ENCODE measurements at regions not wholly inside any gene's neighbourhood (a gene's known extent, or its start where the extent isn't known, plus 50 kb on each side); places are given as distances from the start of the nearest gene placed in this dataset.
"Not testable (repeated sequence)": the region's sequence is repeated elsewhere in the genome, so short reads cannot be mapped to it uniquely, and the experiment has no call there.

DNA sequence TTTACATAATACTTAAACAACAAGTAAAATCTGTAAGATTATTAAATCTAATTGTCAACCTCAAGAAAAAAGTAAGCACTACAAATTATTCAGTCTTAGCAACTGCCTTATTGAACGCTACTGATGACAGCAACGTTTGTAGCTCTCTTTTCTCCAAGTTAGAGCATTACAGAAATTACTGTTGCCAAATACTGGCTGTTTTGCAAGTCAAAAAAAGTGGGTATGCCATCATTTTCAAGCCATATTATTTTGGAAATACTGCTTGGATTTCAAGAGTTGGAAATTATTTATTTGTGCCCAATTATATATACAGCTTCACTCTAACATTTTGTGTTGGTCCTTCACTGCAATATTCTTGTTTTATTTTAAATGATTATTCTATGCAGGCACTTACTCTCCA lies 221.7 kb downstream of the CXXC4 start:
- Histone ChIP-seq H3K36me3 (ENCODE audit: insufficient read depth, low read length) (no peaks in the 10 kb centered on the region), H3K9ac (ENCODE audit: low read depth, low read length) (no peak overlapping the region), H3K4me1 (ENCODE audit: insufficient read depth, low read length) (no peaks in the 10 kb centered on the region), H3K9me3 (ENCODE audit: control insufficient read depth, insufficient read depth, low read length) (no peaks in the 10 kb centered on the region)

DNA sequence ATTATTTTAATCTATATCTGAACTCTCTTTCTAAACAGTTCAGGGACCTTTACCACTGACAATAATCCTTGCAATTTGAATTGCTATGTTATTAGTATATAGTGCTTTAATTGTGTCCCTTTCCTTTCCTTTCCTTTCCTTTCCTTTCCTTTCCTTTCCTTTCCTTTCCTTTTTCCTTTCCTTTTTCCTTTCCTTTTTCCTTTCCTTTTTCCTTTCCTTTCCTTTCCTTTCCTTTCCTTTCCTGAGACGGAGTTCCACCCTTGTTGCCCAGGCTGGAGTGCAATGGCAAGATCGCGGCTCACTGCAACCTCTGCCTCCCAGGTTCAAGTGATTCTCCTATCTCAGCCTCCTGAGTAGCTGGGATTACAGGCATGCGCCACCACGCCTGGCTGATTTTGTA lies 225.1 kb downstream of the CXXC4 start:
- not testable (repeated sequence) for H3K36me3 ChIP-seq (ENCODE audit: insufficient read depth, low read length); H3K4me1 ChIP-seq (ENCODE audit: insufficient read depth, low read length); H3K9me3 ChIP-seq (ENCODE audit: control insufficient read depth, insufficient read depth, low read length); H3K9ac ChIP-seq (ENCODE audit: low read depth, low read length)

DNA sequence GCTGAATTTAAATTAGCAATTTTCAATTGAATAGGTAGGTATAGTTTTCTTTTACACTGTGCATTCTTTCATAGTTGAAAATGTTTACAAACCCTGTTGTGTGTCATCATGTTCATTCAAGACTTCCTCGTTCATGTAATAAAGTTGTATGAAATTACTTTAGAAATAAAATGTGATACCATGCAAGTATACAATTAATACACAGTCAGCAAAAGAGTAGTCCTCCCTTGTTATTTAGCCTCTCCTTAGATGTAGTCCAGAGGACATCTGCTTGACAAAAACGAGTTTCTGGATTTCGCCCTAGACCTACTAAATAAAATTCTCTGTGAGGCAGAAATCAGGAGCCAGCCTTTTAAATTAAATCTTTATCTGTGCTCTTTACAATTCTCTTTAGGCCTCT lies 231.6 kb downstream of the CXXC4 start:
- Histone ChIP-seq H3K36me3 (ENCODE audit: insufficient read depth, low read length) (no peaks in the 10 kb centered on the region), H3K9me3 (ENCODE audit: control insufficient read depth, insufficient read depth, low read length) (no peaks in the 10 kb centered on the region), H3K9ac (ENCODE audit: low read depth, low read length) (no peak overlapping the region), H3K4me1 (ENCODE audit: insufficient read depth, low read length) (no peaks in the 10 kb centered on the region)

DNA sequence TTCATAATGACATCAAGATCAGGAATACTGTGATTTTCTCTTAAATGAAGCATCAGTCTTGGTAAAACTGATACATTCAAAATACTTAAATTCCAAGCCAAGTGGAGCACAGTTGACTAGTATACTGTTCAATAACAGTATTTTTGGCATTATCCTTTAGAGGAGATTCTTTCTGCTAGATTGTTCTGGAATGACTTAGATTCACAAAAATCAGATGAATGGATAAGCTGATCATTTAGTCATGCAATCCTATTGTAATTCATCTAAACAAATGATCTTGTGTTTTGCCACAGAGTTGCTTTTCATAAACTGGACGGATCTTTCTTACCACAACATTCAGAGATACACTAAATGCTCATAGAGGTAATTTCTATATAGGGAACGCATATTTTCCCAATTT lies 232.0 kb downstream of the CXXC4 start:
- H3K36me3 ChIP-seq (ENCODE audit: insufficient read depth, low read length): no peaks in the 10 kb centered on the region
- H3K4me1 ChIP-seq (ENCODE audit: insufficient read depth, low read length): no peaks in the 10 kb centered on the region
- no peaks in the 10 kb centered on the region for H3K9me3 ChIP-seq (ENCODE audit: control insufficient read depth, insufficient read depth, low read length)
- no peak overlapping the region for H3K9ac ChIP-seq (ENCODE audit: low read depth, low read length)

DNA sequence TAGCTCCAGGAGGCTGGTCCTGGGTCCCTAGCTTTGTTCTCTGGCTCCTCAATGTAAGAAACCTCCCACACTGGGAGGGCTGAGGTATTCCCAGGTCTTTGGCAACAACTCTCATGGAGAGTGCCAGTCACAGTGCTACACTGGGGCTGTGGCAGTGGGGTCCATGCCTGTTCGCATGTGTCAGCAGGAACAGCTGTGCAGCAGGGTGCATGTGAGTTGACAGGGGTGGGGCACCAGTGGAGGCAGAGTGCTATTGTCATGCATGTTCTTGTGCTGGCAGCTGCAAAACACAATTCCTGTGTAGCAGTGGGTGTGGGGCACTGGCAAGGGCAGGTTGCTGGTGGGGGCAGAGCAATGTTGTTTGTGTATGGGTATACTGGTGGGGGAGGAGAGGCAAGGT lies 246.0 kb downstream of the CXXC4 start:
- Histone ChIP-seq H3K9ac (ENCODE audit: low read depth, low read length) (no peak overlapping the region), H3K36me3 (ENCODE audit: insufficient read depth, low read length) (no peaks in the 10 kb centered on the region), H3K9me3 (ENCODE audit: control insufficient read depth, insufficient read depth, low read length) (no peaks in the 10 kb centered on the region), H3K4me1 (ENCODE audit: insufficient read depth, low read length) (no peaks in the 10 kb centered on the region)

DNA sequence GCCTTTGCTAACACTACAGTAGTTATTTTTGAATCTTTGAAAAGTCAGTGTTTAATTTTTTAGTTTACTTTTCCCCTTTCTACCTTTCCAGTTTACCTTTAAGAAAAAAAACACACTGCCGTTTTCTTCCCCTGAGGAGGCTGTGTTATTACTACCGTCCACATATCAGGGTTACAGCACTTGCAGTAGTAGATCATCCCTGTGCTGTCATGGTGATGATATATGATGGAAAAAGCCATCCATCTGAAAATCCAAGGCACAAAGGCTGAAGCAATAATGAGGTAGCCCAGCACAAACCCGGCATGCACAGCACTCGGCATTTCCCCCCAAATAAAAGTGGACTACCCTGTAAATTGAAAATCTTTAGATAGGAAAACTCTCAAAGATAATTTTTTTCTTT lies 258.7 kb downstream of the CXXC4 start:
- Histone ChIP-seq H3K9me3 (ENCODE audit: control insufficient read depth, insufficient read depth, low read length) (no peaks in the 10 kb centered on the region), H3K36me3 (ENCODE audit: insufficient read depth, low read length) (no peaks in the 10 kb centered on the region), H3K9ac (ENCODE audit: low read depth, low read length) (no peak overlapping the region), H3K4me1 (ENCODE audit: insufficient read depth, low read length) (no peaks in the 10 kb centered on the region)

DNA sequence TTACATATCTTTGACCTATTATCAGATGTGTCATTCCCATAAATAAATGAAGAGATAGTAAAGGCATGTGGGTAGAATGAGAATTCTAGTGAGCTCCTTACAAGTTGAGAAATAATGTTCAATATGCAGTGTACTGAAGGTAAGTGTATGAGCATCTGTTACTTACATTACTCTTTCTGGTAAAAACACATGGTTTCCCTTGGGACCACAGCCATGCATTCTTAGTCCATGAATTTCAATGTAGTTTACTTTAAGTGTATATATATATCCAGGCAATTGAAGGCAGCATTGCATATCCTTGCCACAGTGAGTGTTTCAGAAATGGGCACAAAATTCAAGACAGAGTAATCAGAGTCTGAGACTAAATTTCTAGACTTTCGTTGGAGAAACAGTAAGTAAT lies 277.2 kb downstream of the CXXC4 start:
- H3K9me3 ChIP-seq (ENCODE audit: control insufficient read depth, insufficient read depth, low read length): no peaks in the 10 kb centered on the region
- H3K4me1 ChIP-seq (ENCODE audit: insufficient read depth, low read length): no peaks in the 10 kb centered on the region
- no peaks in the 10 kb centered on the region for H3K36me3 ChIP-seq (ENCODE audit: insufficient read depth, low read length)
- no peak overlapping the region for H3K9ac ChIP-seq (ENCODE audit: low read depth, low read length)

DNA sequence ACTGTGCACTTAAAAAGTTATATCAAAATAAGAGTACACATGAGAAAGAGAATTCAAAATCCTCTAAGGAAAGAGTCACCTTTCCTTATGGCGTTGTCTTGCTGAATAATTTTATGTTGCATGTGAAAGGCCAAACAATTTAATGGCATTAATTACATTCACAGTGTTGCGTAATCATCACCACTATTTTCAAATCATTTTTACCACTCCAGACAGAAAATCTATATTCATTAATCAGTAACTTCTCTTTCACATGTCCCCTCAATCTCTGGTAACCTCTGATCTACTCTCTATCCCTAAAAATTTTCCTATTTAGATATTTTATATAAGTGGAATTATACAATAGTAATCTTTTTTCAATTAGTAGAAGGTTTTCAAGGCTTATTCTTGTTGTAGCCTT lies 283.0 kb downstream of the CXXC4 start:
- no peak overlapping the region for H3K9ac ChIP-seq (ENCODE audit: low read depth, low read length)
- H3K4me1 ChIP-seq (ENCODE audit: insufficient read depth, low read length): no peaks in the 10 kb centered on the region
- H3K36me3 ChIP-seq (ENCODE audit: insufficient read depth, low read length): no peaks in the 10 kb centered on the region

DNA sequence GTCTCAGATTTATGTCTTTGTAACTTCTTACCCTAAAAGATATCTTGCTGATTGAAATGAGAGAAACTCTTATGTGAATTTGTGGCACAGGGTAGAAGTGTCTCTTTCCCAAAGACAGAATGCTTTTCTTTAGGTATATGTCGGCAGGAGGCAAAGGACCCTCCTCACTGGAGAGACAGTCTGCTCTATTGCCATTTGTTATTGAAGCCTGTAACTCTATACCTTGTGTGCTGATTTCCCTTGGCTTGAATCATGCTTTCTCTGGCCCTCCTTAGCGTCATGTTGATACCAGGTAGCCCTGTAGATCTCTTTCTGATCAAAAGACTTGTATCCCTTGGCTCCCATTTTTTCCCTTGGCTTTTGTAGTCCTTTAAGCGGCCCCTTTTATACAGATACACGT lies 284.3 kb downstream of the CXXC4 start:
- H3K36me3 ChIP-seq (ENCODE audit: insufficient read depth, low read length): no peaks in the 10 kb centered on the region
- no peaks in the 10 kb centered on the region for H3K4me1 ChIP-seq (ENCODE audit: insufficient read depth, low read length)
- no peaks in the 10 kb centered on the region for H3K9me3 ChIP-seq (ENCODE audit: control insufficient read depth, insufficient read depth, low read length)
- H3K9ac ChIP-seq (ENCODE audit: low read depth, low read length): no peak overlapping the region

More for the DNA sequence above, 283.0 kb downstream of the CXXC4 start:
- no peaks in the 10 kb centered on the region for H3K9me3 ChIP-seq (ENCODE audit: control insufficient read depth, insufficient read depth, low read length)

DNA sequence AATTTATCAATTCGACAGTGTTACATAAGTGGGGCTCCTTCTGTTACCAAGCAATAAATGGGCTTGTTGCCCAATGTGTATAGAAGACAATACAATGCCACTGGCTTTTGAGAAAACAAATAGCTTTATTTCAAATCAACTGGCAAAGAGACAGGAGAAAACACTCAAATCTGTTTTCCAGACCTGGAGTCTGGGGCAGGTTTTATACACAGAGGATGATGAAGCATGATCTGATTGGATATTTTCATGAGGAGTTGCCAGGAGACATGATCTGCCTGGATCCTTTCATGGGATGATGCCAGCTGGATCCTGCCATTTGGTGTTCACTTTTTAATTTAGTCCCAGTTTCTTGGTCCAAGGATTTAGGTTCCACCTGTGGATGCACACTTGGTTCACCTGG lies 287.9 kb downstream of the CXXC4 start:
- no peak overlapping the region for H3K9ac ChIP-seq (ENCODE audit: low read depth, low read length)
- no peaks in the 10 kb centered on the region for H3K36me3 ChIP-seq (ENCODE audit: insufficient read depth, low read length)
- no peaks in the 10 kb centered on the region for H3K9me3 ChIP-seq (ENCODE audit: control insufficient read depth, insufficient read depth, low read length)
- H3K4me1 ChIP-seq (ENCODE audit: insufficient read depth, low read length): no peaks in the 10 kb centered on the region

DNA sequence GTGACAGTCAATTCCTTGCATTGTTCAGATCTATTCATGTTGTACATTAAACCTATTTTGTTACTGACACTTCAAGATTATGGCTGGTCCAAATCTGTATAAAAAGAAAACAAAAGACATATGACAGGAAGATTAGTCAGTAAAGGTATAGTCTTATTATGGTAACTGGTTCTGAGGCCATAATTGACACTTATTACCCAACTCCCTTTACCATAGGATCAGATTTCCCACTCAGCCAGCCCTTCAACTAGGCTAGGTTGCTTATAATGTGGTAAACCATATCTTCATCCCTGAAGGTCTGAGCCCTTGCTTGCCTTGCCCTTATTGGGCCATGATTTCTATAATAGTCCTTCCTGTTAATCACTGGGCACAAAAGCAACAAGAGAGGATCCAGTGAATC lies 289.6 kb downstream of the CXXC4 start:
- H3K9me3 ChIP-seq (ENCODE audit: control insufficient read depth, insufficient read depth, low read length): no peaks in the 10 kb centered on the region
- no peaks in the 10 kb centered on the region for H3K36me3 ChIP-seq (ENCODE audit: insufficient read depth, low read length)
- no peaks in the 10 kb centered on the region for H3K4me1 ChIP-seq (ENCODE audit: insufficient read depth, low read length)
- no peak overlapping the region for H3K9ac ChIP-seq (ENCODE audit: low read depth, low read length)

DNA sequence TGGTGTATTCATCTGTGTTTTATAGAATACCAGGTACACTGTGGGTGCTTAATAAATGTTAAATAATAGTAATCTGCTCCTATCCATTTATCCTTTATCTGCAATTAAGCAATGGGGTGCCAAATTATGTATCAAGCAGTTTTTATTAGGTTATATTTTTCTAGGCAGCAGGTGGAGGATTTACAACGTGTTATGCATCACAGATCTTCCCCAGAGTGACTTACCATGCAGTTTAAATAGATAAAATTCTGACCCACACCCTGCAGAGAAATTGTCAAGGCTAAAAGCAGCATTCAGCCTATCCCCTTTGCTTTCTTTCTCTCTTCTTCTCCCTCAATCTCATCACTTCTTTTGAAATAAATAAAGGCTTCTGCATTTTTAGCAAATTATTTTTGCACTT lies 306.4 kb downstream of the CXXC4 start:
- Histone ChIP-seq H3K9ac (ENCODE audit: low read depth, low read length) (no peak overlapping the region), H3K9me3 (ENCODE audit: control insufficient read depth, insufficient read depth, low read length) (no peaks in the 10 kb centered on the region), H3K4me1 (ENCODE audit: insufficient read depth, low read length) (no peaks in the 10 kb centered on the region), H3K36me3 (ENCODE audit: insufficient read depth, low read length) (no peaks in the 10 kb centered on the region)

DNA sequence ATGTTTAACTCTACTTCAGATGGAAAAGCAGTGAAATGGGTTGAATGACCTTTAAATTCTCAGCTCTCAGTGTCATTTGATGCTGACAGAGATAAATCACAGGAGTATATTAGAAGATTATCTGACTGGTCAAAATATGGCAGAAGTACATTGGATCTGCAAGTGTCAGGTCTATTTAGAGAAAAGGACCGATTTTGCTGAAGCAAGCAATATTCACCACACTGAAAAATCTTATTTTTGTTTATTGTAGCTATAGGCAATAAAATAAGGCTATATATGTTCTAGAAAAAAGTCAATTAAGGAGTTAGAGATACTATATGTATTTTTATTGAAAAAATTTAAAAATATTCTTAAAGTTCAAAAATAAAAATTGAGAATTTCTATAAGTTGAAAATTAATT lies 325.3 kb downstream of the CXXC4 start:
- Histone ChIP-seq H3K9me3 (ENCODE audit: control insufficient read depth, insufficient read depth, low read length) (no peaks in the 10 kb centered on the region; the same call in 1 of the 2 replicates), H3K9ac (ENCODE audit: low read depth, low read length) (no peak overlapping the region), H3K4me1 (ENCODE audit: insufficient read depth, low read length) (no peaks in the 10 kb centered on the region), H3K36me3 (ENCODE audit: insufficient read depth, low read length) (no peaks in the 10 kb centered on the region)

DNA sequence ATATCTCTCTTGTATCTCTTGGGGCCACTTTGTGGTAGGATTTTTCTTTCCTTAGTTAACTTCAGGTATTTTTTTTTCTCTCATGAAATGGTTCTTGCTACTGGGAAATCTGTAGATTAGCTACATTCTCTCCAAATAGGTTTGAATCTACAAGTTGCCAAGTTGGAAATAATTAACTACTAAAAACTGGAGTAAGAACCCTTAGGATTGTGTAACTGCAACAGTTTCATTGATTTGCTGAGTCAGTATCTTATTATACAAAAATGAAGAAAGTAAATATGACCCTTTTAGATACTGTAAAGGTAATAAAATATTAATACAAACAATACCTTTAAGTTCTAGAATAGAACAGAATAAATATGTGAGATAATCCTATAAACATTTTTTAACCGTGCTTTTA lies 327.9 kb downstream of the CXXC4 start:
- H3K4me1 ChIP-seq (ENCODE audit: insufficient read depth, low read length): no peaks in the 10 kb centered on the region
- H3K9ac ChIP-seq (ENCODE audit: low read depth, low read length): no peak overlapping the region
- H3K36me3 ChIP-seq (ENCODE audit: insufficient read depth, low read length): no peaks in the 10 kb centered on the region
- no peaks in the 10 kb centered on the region; the same call in 1 of the 2 replicates for H3K9me3 ChIP-seq (ENCODE audit: control insufficient read depth, insufficient read depth, low read length)

DNA sequence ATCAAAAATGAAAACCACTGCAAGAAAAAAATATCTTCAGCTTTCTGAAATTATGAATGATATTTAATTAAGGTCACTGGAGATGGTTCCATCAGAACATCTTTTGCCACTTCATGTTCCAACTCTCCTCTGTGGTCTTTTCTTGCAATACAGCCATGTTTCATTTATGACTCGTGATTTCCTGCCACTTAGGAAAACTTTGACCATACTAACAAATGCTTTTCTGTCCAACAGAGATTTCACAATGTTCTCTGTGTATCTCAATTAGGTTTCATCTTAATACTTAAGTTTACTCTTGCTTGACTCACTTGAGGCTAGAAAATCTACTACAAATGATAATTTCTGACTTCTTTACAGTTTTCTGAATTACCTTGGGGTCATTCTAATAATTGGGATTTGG lies 330.9 kb downstream of the CXXC4 start:
- H3K36me3 ChIP-seq (ENCODE audit: insufficient read depth, low read length): no peaks in the 10 kb centered on the region
- no peaks in the 10 kb centered on the region for H3K4me1 ChIP-seq (ENCODE audit: insufficient read depth, low read length)
- no peaks in the 10 kb centered on the region; the same call in 1 of the 2 replicates for H3K9me3 ChIP-seq (ENCODE audit: control insufficient read depth, insufficient read depth, low read length)
- no peak overlapping the region for H3K9ac ChIP-seq (ENCODE audit: low read depth, low read length)

DNA sequence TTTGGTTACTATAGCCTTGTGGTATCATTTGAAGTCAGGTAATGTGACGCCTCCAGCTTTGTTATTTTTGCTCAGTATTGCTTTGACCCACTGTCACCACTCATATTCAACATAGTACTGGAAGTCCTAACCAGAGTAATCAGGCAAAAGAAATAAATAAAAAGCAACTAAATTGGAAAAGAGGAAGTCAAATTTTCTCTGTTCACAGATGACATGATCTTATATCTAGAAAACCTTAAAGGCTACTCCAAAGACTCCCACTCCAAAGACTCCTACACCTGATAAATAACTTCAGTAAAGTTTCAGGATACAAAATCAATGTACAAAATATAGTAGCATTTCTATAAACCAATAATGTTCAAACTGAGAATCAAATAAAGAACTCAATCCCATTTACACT lies 348.6 kb downstream of the CXXC4 start:
- Histone ChIP-seq H3K4me1 (ENCODE audit: insufficient read depth, low read length) (no peaks in the 10 kb centered on the region), H3K9ac (ENCODE audit: low read depth, low read length) (no peak overlapping the region), H3K9me3 (ENCODE audit: control insufficient read depth, insufficient read depth, low read length) (no peaks in the 10 kb centered on the region), H3K36me3 (ENCODE audit: insufficient read depth, low read length) (no peaks in the 10 kb centered on the region)

Measured in ES-I3 (cell line).